NCI-H1092 (cell line): ENCODE measurements at regions not wholly inside any gene's neighbourhood (a gene's known extent, or its start where the extent isn't known, plus 50 kb on each side); places are given as distances from the start of the nearest gene placed in this dataset.
"Not testable (repeated sequence)": the region's sequence is repeated elsewhere in the genome, so short reads cannot be mapped to it uniquely, and the experiment has no call there.

Source experiments
- DNase-seq: peaks from one replicate; lab custom pipeline; 2025; lab: John Stamatoyannopoulos, UW

DNA sequence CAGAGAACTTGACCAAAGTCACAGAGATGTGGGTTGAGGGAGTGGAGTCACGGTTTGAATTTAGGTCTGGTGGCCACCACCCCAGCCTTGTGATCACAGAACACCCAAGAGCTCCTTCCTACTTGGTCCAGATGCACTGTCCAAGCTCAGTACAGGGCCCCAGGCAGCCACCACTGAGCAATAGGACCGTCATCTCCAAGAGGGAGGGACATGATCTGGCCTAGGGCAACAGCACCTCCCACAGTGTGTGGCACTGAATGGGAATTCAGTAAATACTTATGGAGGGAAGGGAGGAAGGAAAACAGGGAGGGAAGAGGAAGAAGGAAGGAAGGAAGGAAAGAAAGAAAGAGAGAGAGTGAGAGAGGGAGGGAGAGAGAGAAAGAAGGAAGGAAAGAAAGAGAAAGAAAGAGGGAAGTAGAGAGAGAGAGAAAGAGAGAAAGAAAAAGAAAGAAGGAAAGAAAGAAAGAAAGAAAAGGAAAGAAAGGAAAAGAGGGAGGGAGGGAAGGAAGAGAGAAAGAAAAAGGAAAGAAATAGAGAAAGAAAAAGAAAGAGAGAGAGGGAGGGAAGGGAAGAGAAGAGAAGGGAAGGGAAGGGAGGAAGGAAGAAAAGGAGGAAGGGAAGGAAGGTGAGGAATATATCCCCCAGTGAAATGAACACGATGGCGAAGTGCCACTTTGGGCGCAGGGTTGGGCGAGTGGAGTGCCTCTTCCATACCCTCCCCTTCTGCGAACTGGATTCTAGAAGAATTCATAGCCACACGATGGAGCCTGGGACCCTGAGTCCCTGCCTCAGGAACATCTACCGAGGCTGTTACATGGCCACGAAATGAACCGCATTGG, 243.7 kb downstream of the TFAP2C start:
- DNase-seq: no peak

GRCh38 chr20:56873836-56874235, 244.7 kb downstream of the TFAP2C start:
- DNase-seq: no peak

GRCh38 chr20:56875052-56875659, 246.1 kb downstream of the TFAP2C start:
- no peak for DNase-seq

- DNase-seq: no peak
Observed at GRCh38 chr20:56875803-56876202, 246.7 kb downstream of the TFAP2C start.

GRCh38 chr20:56885521-56885920, 256.4 kb downstream of the TFAP2C start:
- no peak for DNase-seq

DNA sequence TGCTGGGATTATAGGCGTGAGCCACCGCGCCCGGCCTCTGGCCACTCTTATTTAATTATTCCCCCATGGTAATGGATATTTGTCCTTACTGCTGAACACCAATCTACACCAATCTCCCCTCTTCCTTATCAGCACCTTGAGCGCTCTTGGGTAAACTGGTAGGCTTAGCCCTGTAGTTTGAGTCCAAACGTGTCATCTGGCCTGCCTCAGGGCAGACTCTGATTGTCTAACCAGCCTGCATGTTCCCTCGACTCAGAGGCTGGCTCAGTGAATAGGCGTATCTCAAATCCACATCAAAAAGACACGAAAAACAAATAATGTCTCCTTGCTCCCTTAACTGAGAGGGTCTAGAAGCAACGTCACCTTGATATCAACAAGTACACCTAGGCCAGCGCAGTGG, 260.9 kb downstream of the TFAP2C start:
- no peak for DNase-seq

- DNase-seq: no peak
Observed at GRCh38 chr20:56893226-56893917, 264.3 kb downstream of the TFAP2C start.

DNA sequence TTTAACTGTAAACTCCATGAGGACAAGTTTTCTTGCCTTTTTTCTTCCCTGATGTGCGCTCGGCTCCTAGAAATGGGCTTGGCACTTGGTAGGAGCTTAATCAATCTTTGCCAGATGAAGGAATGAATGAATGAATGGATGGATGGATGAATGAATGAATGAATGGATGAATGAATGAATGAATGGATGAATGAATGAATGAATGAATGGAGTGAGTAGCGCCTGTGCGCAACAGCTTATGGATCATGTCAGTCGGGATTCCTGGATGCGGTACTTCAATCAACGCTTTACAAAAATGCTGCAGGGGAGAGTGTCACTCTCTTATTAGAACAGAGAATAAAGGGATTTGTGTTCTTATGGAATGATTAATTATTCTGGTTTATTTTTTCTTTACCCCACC, 267.3 kb downstream of the TFAP2C start:
- DNase-seq: no peak

DNA sequence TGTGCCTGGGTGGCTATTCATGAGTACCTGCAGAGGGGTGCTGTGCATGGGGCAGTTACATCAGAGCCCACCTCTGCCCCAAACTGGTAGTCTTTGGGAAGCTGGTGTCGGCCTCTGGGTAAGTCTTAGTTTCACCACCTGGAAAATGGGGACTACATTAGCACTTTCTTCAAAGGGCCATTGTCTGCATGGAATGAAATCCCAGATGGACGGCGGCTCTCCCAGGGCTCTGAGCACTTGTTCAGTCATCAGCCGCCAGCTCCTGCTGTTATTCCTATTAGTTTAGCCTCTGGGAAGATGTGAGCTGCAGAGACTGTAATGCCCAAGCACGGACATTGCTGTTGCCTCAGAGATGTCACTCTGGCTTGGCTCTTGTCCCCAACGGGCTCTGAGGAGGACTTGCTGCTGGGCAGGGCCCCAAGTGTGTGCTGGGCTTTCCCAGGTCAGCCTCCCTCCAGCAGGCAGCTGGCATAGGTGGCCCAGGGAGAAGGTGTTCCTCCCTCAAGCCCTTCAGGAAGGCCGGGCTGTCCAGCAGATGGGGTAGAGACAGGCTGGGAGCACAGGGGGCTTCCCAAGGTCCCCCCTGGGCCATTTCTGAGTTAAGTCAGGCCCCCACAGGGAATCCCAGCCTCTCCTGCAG, 268.3 kb downstream of the TFAP2C start:
- no peak for DNase-seq

DNA sequence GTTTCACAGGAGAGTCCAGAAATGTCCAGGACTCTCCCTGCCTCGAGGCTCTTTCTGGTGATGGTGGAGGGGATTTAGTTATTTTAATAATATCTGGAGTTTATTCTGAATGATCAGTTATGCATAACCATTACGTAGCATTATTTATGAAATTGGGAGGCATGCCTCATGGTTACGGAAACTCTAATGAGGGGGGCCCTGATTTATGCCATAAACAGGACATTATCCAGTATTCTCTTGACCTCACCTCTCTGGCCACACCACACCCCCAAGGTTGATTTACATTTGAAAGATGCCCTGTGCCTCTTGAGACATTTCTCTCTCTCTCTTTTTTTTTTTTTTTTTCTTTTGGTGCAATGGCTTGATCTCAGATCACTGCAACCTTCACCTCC, 268.8 kb downstream of the TFAP2C start:
- no peak for DNase-seq

GRCh38 chr20:56899506-56899905, 270.4 kb downstream of the TFAP2C start:
- no peak for DNase-seq

GRCh38 chr20:56900252-56900651, 271.1 kb downstream of the TFAP2C start:
- no peak for DNase-seq

DNA sequence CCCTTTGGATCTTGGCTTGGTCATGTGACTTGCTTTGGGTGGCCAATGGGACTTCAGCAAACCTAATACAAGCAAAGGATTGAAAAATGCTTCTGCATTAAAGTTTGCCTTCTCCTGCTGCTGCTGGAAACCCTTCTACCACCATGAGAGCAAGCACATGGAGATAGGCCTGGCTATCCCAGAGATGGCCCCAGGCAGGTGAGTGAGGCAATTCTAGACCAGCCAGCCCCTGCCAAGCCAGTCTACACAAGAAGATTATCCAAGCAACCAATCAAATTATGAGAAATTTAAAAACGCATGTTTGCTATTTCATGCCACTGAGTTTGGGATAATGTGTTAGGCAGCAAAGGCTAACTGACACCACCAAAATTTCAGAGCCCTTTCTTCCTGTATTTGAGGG, 274.3 kb downstream of the TFAP2C start:
- no peak for DNase-seq

- no peak for DNase-seq
Observed at GRCh38 chr20:56903858-56904257, 274.8 kb downstream of the TFAP2C start.

DNA sequence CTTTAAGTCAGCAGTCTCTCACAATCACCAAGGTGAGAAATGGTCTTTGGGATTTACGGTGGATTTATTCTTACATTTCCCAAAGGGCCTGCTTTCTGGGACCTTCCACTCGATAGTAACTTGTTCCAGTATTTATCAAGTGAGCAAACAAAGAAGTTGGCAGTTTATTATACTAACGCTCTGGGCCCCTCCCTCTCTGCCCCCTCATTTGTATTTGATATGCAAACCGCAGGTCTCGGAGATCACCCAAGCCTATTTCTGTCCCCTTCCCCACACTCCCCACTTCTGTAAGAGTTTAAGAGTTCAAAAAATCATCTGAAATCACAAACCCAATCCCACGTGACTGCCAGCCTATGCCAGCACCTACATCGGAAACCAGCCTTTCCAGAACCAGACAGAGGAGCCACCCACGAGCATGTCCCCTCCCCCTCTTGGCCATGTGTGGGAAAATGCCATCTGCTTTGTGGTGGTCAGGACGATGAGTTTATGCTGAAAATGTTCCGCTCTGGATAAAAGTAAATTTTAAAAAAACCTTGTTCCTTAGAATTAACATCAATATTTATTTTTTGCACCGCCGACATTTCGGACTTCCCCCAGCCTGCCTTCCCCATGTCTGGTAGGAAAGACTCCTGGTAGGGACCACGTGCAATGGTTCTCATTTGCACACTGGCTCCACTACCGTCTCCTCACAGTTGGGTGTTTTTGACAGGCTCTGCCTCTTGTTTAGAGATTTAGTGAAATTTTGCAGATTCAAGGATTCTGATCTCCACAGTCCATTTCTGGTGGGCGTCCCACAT, 281.0 kb downstream of the TFAP2C start:
- DNase-seq: no peak

GRCh38 chr20:56911946-56912345, 282.8 kb downstream of the TFAP2C start:
- no peak for DNase-seq

GRCh38 chr20:56914532-56914931, 285.4 kb downstream of the TFAP2C start:
- no peak for DNase-seq

- DNase-seq: no peak
Observed at GRCh38 chr20:56916345-56916622, 287.2 kb downstream of the TFAP2C start.

DNA sequence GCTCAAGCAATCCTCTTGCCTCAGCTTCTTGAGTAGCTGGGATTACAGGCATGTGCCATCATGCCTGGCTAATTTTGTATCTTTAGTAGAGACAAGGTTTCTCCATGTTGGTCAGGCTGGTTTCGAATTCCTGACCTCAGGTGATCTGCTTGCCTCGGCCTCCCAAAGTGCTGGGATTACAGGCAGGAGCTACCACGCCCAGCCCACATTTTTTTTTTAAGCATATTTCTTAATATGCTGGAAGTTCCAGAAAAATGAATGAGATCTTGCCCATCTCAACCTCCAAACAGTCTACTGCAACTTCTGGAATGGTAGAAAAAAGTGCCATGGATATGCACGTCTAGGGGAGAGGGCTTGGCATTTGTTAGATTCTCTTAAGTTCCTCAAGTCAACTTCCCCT, 290.9 kb downstream of the TFAP2C start:
- not testable (repeated sequence) for DNase-seq

GRCh38 chr20:56922497-56922896, 293.4 kb downstream of the TFAP2C start:
- DNase-seq: no peak

- no peak for DNase-seq
Observed at GRCh38 chr20:56924292-56925081, 295.4 kb downstream of the TFAP2C start.
